GM18508 (cell line): ENCODE measurements at regions not wholly inside any gene's neighbourhood (a gene's known extent, or its start where the extent isn't known, plus 50 kb on each side); places are given as distances from the start of the nearest gene placed in this dataset.

ENCODE experiments used
- ATAC-seq: cut with Tn5 transposase; IDR thresholded peaks from one replicate; pipeline ENCODE4 v1.9.1; 2021; ENCODE audit warnings: moderate number of reproducible peaks; ENCODE audit not compliant: insufficient read depth, unreplicated experiment

- ATAC-seq = no peak
Observed at GRCh38 chr6:14948586-14949245, 297.2 kb upstream of the JARID2 start.

- ATAC-seq = no peak
Observed at GRCh38 chr6:14950103-14950969, 295.5 kb upstream of the JARID2 start.

- ATAC-seq = no peak
Observed at GRCh38 chr6:14950970-14951276, 294.9 kb upstream of the JARID2 start.

GRCh38 chr6:14951704-14952103 lies 294.2 kb upstream of the JARID2 start:
- ATAC-seq = no peak

- no peak for ATAC-seq
Observed at GRCh38 chr6:14953836-14954235, 292.0 kb upstream of the JARID2 start.

- no peak for ATAC-seq
Observed at GRCh38 chr6:14957355-14958059, 288.4 kb upstream of the JARID2 start.

GRCh38 chr6:14959324-14959885 lies 286.5 kb upstream of the JARID2 start:
- no peak for ATAC-seq

- ATAC-seq = no peak
Observed at GRCh38 chr6:14964556-14965270, 281.2 kb upstream of the JARID2 start.

- no peak for ATAC-seq
Observed at GRCh38 chr6:14965424-14966075, 280.3 kb upstream of the JARID2 start.

- ATAC-seq = no peak
Observed at GRCh38 chr6:14966096-14966905, 279.6 kb upstream of the JARID2 start.

- no peak for ATAC-seq
Observed at GRCh38 chr6:14966906-14967711, 278.8 kb upstream of the JARID2 start.

- ATAC-seq = no peak
Observed at GRCh38 chr6:14968056-14968637, 277.7 kb upstream of the JARID2 start.

- no peak for ATAC-seq
Observed at GRCh38 chr6:14969126-14969525, 276.7 kb upstream of the JARID2 start.

GRCh38 chr6:14972379-14973067 lies 273.3 kb upstream of the JARID2 start:
- ATAC-seq = no peak

- ATAC-seq = no peak
Observed at GRCh38 chr6:14974372-14974771, 271.5 kb upstream of the JARID2 start.

GRCh38 chr6:14974792-14975470 lies 270.9 kb upstream of the JARID2 start:
- ATAC-seq = no peak

- ATAC-seq = no peak
Observed at GRCh38 chr6:14975471-14975817, 270.4 kb upstream of the JARID2 start.
